ENCODE measurements at regions not wholly inside any gene's neighbourhood (a gene's known extent, or its start where the extent isn't known, plus 50 kb on each side); places are given as distances from the start of the nearest gene placed in this dataset.

GRCh38 chr9:106419829-106420228 is 443.1 kb upstream of the ZNF462 start:
- DNase-seq (ENCODE audit: low read depth, low spot score), result no peak

GRCh38 chr9:106420511-106420944 is 442.4 kb upstream of the ZNF462 start:
- no peak for DNase-seq (ENCODE audit: low read depth, low spot score)

GRCh38 chr9:106421772-106422171 is 441.2 kb upstream of the ZNF462 start:
- no peak for DNase-seq (ENCODE audit: low read depth, low spot score)

GRCh38 chr9:106423575-106423974 is 439.4 kb upstream of the ZNF462 start:
- no peak for DNase-seq (ENCODE audit: low read depth, low spot score)

- no peak for DNase-seq (ENCODE audit: low read depth, low spot score)
Measured at GRCh38 chr9:106432631-106433030, 430.3 kb upstream of the ZNF462 start.

GRCh38 chr9:106438928-106439327 is 424.0 kb upstream of the ZNF462 start:
- DNase-seq (ENCODE audit: low read depth, low spot score), result no peak

- no peak for DNase-seq (ENCODE audit: low read depth, low spot score)
Measured at GRCh38 chr9:106441283-106441682, 421.7 kb upstream of the ZNF462 start.

GRCh38 chr9:106443520-106443919 is 419.4 kb upstream of the ZNF462 start:
- no peak for DNase-seq (ENCODE audit: low read depth, low spot score)

GRCh38 chr9:106445107-106445506 is 417.9 kb upstream of the ZNF462 start:
- DNase-seq (ENCODE audit: low read depth, low spot score), result no peak

- no peak for DNase-seq (ENCODE audit: low read depth, low spot score)
Measured at GRCh38 chr9:106449336-106449927, 413.5 kb upstream of the ZNF462 start.

- no peak for DNase-seq (ENCODE audit: low read depth, low spot score)
Measured at GRCh38 chr9:106450549-106450948, 412.4 kb upstream of the ZNF462 start.

- no peak for DNase-seq (ENCODE audit: low read depth, low spot score)
Measured at GRCh38 chr9:106451223-106451622, 411.7 kb upstream of the ZNF462 start.

GRCh38 chr9:106456581-106456980 is 406.4 kb upstream of the ZNF462 start:
- DNase-seq (ENCODE audit: low read depth, low spot score), result no peak

GRCh38 chr9:106467113-106467864 is 395.7 kb upstream of the ZNF462 start:
- DNase-seq (ENCODE audit: low read depth, low spot score), result no peak

GRCh38 chr9:106467865-106468164 is 395.2 kb upstream of the ZNF462 start:
- DNase-seq (ENCODE audit: low read depth, low spot score), result no peak

GRCh38 chr9:106468431-106468830 is 394.5 kb upstream of the ZNF462 start:
- no peak for DNase-seq (ENCODE audit: low read depth, low spot score)

GRCh38 chr9:106478312-106478711 is 384.7 kb upstream of the ZNF462 start:
- DNase-seq (ENCODE audit: low read depth, low spot score), result no peak

GRCh38 chr9:106478727-106479126 is 384.2 kb upstream of the ZNF462 start:
- no peak for DNase-seq (ENCODE audit: low read depth, low spot score)

- DNase-seq (ENCODE audit: low read depth, low spot score), result no peak
Measured at GRCh38 chr9:106479679-106480078, 383.3 kb upstream of the ZNF462 start.

- DNase-seq (ENCODE audit: low read depth, low spot score), result no peak
Measured at GRCh38 chr9:106481013-106481609, 381.9 kb upstream of the ZNF462 start.

GRCh38 chr9:106482733-106483132 is 380.2 kb upstream of the ZNF462 start:
- DNase-seq (ENCODE audit: low read depth, low spot score), result no peak

GRCh38 chr9:106486685-106487084 is 376.3 kb upstream of the ZNF462 start:
- no peak for DNase-seq (ENCODE audit: low read depth, low spot score)

GRCh38 chr9:106487266-106487665 is 375.7 kb upstream of the ZNF462 start:
- DNase-seq (ENCODE audit: low read depth, low spot score), result no peak
